Neuron (in vitro differentiated cells): ENCODE measurements at regions not wholly inside any gene's neighbourhood (a gene's known extent, or its start where the extent isn't known, plus 50 kb on each side); places are given as distances from the start of the nearest gene placed in this dataset.

Experiments
- H2AFZ ChIP-seq: one replicate; pipeline ENCODE4 v1.6.1; 2013; ENCODE audit warnings: low read depth, mild to moderate bottlenecking, inconsistent platforms, low read length, moderate library complexity
- H3K27me3 ChIP-seq: one replicate; pipeline ENCODE4 v1.6.1; 2013; ENCODE audit warnings: low read length; ENCODE audit not compliant: insufficient read depth
- H3K36me3 ChIP-seq: one replicate; pipeline ENCODE4 v1.6.1; 2013; ENCODE audit warnings: low read length; ENCODE audit not compliant: insufficient read depth
- H3K4me1 ChIP-seq: one replicate; pipeline ENCODE4 v1.6.1; 2013; ENCODE audit warnings: low read length; ENCODE audit not compliant: insufficient read depth
- H3K4me3 ChIP-seq: 2 replicates; pipeline ENCODE4 v1.5.1; 2013; ENCODE audit warnings: mild to moderate bottlenecking, low read length, moderate library complexity
- H3K9me3 ChIP-seq: one replicate; pipeline ENCODE4 v1.6.1; 2013; ENCODE audit warnings: low read length

DNA sequence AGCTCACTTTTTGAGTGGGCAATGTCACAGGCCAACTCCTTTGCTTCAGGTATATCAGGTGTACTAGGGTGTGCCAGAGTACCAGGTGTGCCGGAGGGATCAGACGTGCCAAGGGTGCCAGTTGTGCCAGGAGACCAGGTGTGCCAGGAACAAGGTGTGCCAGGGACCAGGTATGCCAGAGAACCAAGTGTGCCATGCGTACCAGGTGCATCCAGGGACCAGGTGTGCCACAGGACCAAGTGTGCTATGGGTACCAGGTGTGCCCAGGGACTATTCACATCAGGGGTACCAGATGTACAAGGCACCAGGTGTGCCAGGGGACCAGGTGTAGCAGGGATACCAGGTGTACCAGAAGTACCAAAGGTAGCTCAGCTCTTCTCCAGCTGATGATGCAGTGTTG, 174.7 kb upstream of the S1PR3 start:
- Histone ChIP-seq H3K4me1 (peaks cover 18% of the 10 kb centered on the region), H3K27me3 (no peaks in the 10 kb centered on the region), H3K9me3 (no peaks in the 10 kb centered on the region), H3K36me3 (no peaks in the 10 kb centered on the region), H3K4me3 (no peak overlapping the region), H2AFZ (no peak overlapping the region)

DNA sequence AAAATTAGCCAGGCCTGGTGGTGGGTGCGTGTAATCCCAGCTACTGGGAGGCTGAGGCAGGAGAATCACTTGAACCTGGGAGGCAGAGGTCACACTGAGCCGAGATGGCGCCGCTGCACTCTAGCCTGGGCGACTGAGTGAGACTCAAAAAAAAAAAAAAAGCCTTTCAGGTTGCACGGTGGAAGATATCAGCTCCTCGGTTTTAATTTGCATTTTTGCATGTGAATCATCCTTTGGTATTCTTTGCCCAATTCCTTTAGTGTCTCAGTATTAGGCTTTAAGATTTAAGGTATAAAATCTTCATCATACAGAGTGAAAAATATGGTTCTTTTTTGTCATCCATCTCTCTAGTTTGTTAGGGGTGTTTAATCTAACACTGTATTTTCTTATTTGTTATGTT, 173.6 kb upstream of the S1PR3 start:
- Histone ChIP-seq H3K9me3 (no peaks in the 10 kb centered on the region), H3K27me3 (no peaks in the 10 kb centered on the region), H3K4me3 (no peak overlapping the region), H2AFZ (no peak overlapping the region), H3K36me3 (no peaks in the 10 kb centered on the region), H3K4me1 (peaks cover 18% of the 10 kb centered on the region)

DNA sequence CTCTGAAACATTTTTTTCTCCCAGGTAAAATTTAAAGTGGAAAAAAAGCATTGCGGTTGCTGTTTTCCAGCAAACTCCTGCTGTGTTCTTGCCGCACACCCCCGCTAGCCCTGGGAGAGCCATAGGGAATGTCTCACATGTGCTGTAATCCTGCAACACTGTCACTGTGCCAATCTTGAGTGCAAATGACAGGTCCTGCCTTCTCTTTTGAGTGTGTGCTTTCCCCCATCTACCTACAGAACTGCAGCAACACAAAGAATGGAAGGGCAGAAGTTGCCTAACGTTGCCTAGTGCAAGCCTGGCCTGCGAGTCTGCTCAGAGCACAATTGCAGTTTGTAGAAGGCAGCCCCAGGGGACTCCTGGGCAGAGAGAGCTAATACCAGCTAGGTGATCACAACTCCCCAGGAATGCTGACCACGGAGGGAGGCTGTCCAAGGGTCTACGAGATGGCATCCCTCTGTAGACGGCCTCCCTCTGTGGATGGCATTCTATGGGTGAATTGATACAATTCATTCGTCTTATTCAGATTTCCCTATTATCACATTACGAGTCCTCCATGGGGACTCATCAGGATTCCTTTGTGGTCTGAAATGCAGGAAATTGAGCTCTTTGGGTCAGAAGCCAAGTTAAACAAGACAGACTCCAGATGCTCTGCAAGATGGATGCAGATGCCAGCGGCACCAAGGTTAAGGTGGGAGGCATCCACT, 172.6 kb upstream of the S1PR3 start:
- Histone ChIP-seq H3K9me3 (no peaks in the 10 kb centered on the region), H2AFZ (no peak overlapping the region), H3K27me3 (no peaks in the 10 kb centered on the region), H3K4me1 (peaks cover 15% of the 10 kb centered on the region), H3K36me3 (no peaks in the 10 kb centered on the region), H3K4me3 (no peak overlapping the region)

DNA sequence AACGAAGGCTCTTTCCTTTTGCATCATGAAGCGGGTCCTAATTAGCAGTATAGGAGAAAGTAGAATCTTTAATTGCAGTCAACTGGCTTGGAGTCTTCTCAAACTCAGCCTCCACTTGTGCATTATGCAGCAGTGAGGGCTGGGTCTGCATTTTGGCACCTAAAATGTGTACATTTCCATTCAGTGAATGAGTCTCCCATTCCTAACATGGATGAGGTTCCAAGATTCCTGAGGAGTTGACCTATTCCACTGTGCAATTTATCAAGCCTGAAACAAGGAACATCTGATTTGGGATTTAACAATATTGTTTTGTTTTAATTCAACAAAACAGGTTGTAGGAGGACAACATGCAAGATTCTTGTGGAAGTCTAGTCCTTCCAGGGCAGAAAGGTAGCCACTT, 171.8 kb upstream of the S1PR3 start:
- Histone ChIP-seq H3K27me3 (no peaks in the 10 kb centered on the region), H2AFZ (no peak overlapping the region), H3K9me3 (no peaks in the 10 kb centered on the region), H3K4me1 (peaks cover 12% of the 10 kb centered on the region), H3K36me3 (no peaks in the 10 kb centered on the region), H3K4me3 (no peak overlapping the region)

DNA sequence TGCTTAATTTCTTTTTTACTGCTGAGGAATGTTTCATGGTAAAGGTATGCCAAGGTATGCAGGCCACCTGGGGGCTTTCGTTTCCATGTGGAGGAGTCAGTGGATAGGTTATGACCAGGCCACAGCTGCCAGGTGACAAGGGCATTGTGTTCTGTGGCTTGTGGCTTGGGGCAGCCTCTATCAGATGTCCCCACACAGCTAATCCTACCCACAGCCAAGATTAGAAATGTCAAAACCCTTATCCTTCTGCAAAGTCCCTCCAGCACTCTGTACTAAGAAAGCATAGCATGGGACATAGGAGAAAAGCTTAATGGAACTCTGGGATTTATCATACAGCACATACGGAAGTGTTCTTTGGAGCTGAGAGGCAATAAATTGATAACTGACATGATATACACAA, 171.2 kb upstream of the S1PR3 start:
- peaks cover 6% of the 10 kb centered on the region for H3K4me1 ChIP-seq
- H2AFZ ChIP-seq, result no peak overlapping the region
- H3K9me3 ChIP-seq, result no peaks in the 10 kb centered on the region
- no peak overlapping the region for H3K4me3 ChIP-seq
- no peaks in the 10 kb centered on the region for H3K27me3 ChIP-seq
- H3K36me3 ChIP-seq, result no peaks in the 10 kb centered on the region

DNA sequence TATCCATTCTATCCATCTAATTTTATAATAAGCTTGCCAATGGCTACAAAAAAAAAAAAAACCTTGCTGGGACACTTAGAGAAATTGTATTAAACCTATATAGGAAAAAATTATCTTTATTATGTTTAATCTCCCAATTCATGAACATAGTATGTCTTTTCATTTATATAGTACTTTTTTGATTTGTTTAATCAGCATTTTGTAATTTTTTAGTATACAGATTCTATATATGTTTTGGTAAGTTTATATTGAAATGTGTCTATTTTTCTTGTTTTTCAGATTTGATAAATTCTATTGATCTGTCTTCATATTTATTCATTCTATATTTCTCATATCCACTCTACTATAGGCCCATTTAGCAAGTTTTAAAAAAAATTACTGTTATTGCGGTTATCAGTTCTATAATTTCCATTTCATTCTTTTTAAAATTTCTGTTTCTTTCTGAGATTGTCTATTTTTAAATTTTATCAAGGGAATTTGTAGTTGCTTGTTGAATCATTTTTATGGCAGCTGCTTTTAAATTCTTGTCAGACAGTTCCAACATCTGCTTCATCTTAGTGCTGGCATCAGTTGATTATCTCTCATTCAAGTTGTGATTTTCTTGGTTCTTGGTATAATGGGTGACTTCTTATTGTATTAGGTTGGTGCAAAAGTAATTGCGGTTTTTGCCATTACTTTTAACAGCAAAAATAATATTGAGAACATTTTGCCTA, 170.1 kb upstream of the S1PR3 start:
- H2AFZ ChIP-seq, result no peak overlapping the region
- H3K36me3 ChIP-seq, result no peaks in the 10 kb centered on the region
- no peaks in the 10 kb centered on the region for H3K27me3 ChIP-seq
- H3K4me1 ChIP-seq, result peaks cover 6% of the 10 kb centered on the region
- H3K4me3 ChIP-seq, result no peak overlapping the region
- no peaks in the 10 kb centered on the region for H3K9me3 ChIP-seq

DNA sequence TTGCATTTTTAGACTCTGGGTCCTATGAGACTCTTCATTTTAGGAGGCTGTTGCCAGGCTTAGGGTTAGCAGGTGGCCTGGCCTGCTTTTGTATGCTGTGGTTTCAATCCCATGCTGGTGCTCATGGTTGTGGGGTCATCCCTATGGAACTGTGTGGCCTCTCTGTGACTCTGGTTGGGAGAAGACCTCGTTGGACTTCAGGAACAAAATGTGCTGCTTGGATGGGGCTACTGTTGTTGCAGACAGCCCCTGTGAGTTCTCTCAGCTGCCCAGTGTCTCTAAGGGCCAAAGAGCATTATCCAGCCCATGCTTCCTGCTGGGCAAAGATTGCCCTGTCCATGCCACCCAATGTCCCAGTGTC, 169.5 kb upstream of the S1PR3 start:
- no peak overlapping the region for H2AFZ ChIP-seq
- no peak overlapping the region for H3K4me3 ChIP-seq
- no peaks in the 10 kb centered on the region for H3K36me3 ChIP-seq
- peaks cover 6% of the 10 kb centered on the region for H3K4me1 ChIP-seq
- no peaks in the 10 kb centered on the region for H3K9me3 ChIP-seq
- H3K27me3 ChIP-seq, result no peaks in the 10 kb centered on the region

DNA sequence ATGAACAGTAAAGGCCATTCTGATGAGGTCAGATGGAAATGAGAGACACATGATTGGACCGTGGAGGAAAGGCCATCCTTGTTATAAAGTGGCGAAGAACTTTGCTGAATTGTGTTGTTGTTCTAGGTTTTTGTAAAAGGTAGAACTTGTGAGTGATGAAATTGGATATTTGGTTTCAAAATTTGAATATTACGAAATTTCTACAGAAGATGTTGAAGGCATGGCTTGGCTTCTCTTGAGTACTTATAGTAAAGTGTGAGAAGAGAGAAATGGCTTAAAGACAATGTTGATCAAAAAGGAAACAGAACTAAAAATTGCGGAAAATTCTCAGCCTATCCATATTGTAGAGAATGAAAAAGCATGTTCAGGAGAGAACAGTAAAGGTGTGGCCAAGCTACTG, 166.6 kb upstream of the S1PR3 start:
- Histone ChIP-seq H3K27me3 (no peaks in the 10 kb centered on the region), H3K4me1 (no peaks in the 10 kb centered on the region), H3K4me3 (no peak overlapping the region), H2AFZ (no peak overlapping the region), H3K9me3 (no peaks in the 10 kb centered on the region), H3K36me3 (no peaks in the 10 kb centered on the region)

DNA sequence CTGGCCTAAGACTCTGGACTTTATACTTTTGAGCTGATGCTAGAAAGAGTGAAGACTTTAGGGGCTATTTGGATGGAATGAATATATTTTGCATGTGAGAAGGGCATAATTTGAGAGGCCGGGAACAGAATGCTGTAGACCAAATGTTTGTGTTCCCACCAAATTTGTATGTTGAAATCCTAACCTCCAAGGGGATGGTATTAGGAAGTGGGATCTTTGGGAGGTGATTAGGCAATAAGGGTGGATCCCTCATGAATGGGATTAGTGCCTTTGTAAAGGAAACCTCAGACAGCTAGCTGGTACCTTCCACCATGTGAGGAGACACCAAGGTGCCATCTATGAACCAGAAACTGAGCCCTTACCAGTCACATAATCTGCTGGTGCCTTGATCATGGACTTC, 165.1 kb upstream of the S1PR3 start:
- Histone ChIP-seq H2AFZ (no peak overlapping the region), H3K4me1 (no peaks in the 10 kb centered on the region), H3K9me3 (no peaks in the 10 kb centered on the region), H3K4me3 (no peak overlapping the region), H3K27me3 (no peaks in the 10 kb centered on the region), H3K36me3 (no peaks in the 10 kb centered on the region)

DNA sequence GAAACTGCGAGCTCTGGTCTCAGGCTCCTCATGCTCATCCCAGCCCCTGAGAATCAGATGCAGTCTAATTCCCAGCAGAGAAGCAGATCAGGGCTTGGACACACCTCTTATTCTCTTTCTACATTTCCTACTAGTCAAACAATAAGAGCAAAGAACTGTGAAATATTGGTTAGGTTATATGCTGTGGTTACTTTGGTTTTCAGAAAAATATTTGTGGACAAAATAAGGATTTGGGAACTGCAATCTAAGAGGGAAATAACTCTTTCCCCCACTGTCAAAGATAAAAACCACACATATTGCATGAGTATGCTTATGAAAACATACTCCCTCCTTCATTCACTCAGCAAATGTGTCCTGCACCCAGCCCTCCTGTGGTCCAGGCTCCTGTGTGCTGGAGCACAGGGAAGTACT, 164.5 kb upstream of the S1PR3 start:
- Histone ChIP-seq H3K4me3 (no peak overlapping the region), H3K9me3 (no peaks in the 10 kb centered on the region), H3K27me3 (no peaks in the 10 kb centered on the region), H3K4me1 (peaks cover under 1% of the 10 kb centered on the region), H3K36me3 (no peaks in the 10 kb centered on the region), H2AFZ (no peak overlapping the region)

DNA sequence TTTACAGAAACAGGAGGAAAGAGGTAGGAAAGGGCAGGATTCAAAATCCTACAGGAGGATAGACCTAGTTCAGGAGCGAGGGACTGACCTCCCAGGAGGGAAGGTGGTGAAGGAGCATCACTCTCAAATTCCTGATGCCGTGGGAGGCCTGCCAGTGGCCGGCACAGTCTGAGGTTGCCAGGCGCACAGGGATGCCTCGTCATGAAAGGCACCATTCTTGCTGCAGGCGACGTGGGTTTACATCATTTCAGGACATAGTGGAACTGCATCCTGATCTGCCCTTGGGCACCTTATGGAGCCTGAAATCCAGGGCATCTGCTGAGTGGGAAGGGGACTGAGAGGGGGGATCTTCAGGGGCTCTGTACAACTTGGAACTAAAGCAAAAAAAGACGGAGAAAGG, 163.2 kb upstream of the S1PR3 start:
- Histone ChIP-seq H3K36me3 (no peaks in the 10 kb centered on the region), H2AFZ (no peak overlapping the region), H3K4me1 (peaks cover 3% of the 10 kb centered on the region), H3K27me3 (no peaks in the 10 kb centered on the region), H3K9me3 (no peaks in the 10 kb centered on the region), H3K4me3 (no peak overlapping the region)

DNA sequence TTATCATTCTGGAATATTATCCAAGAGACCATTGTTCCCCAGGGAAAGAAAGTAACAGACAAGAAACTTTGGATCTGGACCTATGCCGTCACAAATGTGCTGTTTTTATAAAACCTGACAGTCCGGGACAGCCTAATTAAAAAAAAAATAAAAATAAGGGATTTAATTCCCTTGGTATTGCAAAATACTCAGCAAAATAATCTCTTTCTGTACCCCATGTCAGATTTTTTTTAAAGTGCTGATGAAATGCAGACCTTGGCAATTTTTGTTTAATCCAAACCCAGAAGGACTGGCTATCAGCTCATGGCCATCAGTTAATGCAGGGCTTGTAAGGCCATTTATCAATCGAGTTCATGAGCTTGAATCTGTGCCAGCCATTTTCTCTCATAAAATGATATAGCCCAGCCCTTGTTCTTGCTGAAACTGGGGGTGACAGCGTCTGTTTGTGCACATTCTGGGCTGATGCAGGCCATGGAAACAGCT, 162.7 kb upstream of the S1PR3 start:
- H3K27me3 ChIP-seq, result no peaks in the 10 kb centered on the region
- no peaks in the 10 kb centered on the region for H3K9me3 ChIP-seq
- H3K4me3 ChIP-seq, result no peak overlapping the region
- no peaks in the 10 kb centered on the region for H3K36me3 ChIP-seq
- no peak overlapping the region for H2AFZ ChIP-seq
- peaks cover 3% of the 10 kb centered on the region for H3K4me1 ChIP-seq

DNA sequence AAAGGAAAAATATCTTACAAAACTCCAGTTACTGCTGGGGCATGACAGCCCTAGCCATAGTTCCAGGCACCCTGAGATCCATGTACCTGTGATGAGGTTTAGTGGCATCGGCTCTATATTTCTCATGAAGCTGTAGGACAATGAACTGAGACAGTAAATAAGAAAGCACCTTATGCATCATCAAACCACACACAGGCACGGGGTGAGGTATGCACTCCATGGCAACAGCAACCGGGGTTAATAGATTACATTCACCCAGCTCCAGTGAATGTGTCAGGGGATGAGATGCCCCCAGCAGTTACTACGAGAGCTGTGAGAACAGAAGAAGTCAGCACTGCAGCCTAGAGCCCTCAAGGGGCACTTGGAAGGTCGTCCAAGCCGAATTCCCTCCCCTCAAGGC, 162.0 kb upstream of the S1PR3 start:
- no peaks in the 10 kb centered on the region for H3K27me3 ChIP-seq
- no peaks in the 10 kb centered on the region for H3K9me3 ChIP-seq
- H3K36me3 ChIP-seq, result no peaks in the 10 kb centered on the region

More for the DNA sequence above, 162.0 kb upstream of the S1PR3 start:
- Histone ChIP-seq H3K4me1 (peaks cover 3% of the 10 kb centered on the region), H2AFZ (no peak overlapping the region), H3K4me3 (no peak overlapping the region)
